HepG2 (cell line): ENCODE measurements at regions not wholly inside any gene's neighbourhood (a gene's known extent, or its start where the extent isn't known, plus 50 kb on each side); places are given as distances from the start of the nearest gene placed in this dataset.

Experiments used
- ATAC-seq: fragments of 200-7000 bp; cut with Tn5 transposase; 3 replicates; pipeline ENCODE4 v1.9.1; 2020; ENCODE audit warnings: mild to moderate bottlenecking, moderate library complexity
- BruUV-seq: library from RNA; stranded (reverse); fragments of 400-500 nt; replicated peaks from 2 replicates; lab custom pipeline; 2021; lab: Mats Ljungman, UMichigan
- CTCF ChIA-PET: fragments of 300-600 bp; formaldehyde crosslinking; extraction: SDS; loops from one replicate; lab custom pipeline; 2021; ENCODE audit warnings: low total read pairs, inconsistent platforms, low intra/inter-chr PET ratio; lab: Yijun Ruan, JAX
- POLR2A ChIA-PET: fragments of 350-600 bp; sonication (Branson Sonifier 250); formaldehyde crosslinking; loops from one replicate; lab custom pipeline; 2020; ENCODE audit warnings: antibody characterized with exemption, inconsistent platforms; lab: Yijun Ruan, JAX
- DNase-seq: peaks from one replicate; pipeline ENCODE4 v3.0.0-alpha.2; 2015; ENCODE audit warnings: low spot score
- FAIRE-seq: peaks from 3 replicates; lab custom pipeline; 2011; peaks lifted over from hg19 to GRCh38; lab: Jason Lieb, UNC
- H2AFZ ChIP-seq: one replicate; pipeline ENCODE4 v1.6.1; 2011; ENCODE audit warnings: low read length, inconsistent platforms
- H3K27ac ChIP-seq: fragments of 300-600 bp; 3 replicates; pipeline ENCODE4 v1.8.0; 2011; ENCODE audit warnings: mixed run types, mild to moderate bottlenecking, mixed read lengths, low read length, inconsistent platforms; ENCODE audit not compliant: insufficient read depth; ENCODE audit errors: extremely low read length
- H3K27me3 ChIP-seq, 2 experiments: fragments of 200-600 bp in 1 of 2; 2 replicates in 1 of 2; 3 replicates in 1 of 2; pipeline versions ENCODE4 v1.6.0 to v1.8.0; 2011; ENCODE audit warnings: low read length in 2 of 2, mild to moderate bottlenecking in 2 of 2, moderate library complexity in 2 of 2, inconsistent platforms in 1 of 2; ENCODE audit not compliant: insufficient read depth in 2 of 2, control insufficient read depth in 1 of 2
- H3K36me3 ChIP-seq, 2 experiments: fragments of 200-600 bp in 1 of 2; replicated peaks in 1 of 2; 2 replicates in 1 of 2; 3 replicates in 1 of 2; pipeline versions ENCODE4 v1.5.1 to v1.8.0; 2011; ENCODE audit warnings: low read length in 2 of 2, inconsistent platforms in 1 of 2; ENCODE audit not compliant: insufficient read depth in 2 of 2, control insufficient read depth in 1 of 2
- H3K4me1 ChIP-seq: 2 replicates; pipeline ENCODE4 v1.5.1; 2012; ENCODE audit warnings: low read length, inconsistent platforms; ENCODE audit not compliant: insufficient read depth
- H3K4me2 ChIP-seq: 2 replicates; pipeline ENCODE4 v1.6.0; 2011; ENCODE audit warnings: low read depth, low read length, inconsistent platforms
- H3K4me3 ChIP-seq, 3 experiments: fragments of 200-600 bp in 1 of 3; sonication (generic), shearing (Covaris generic) in 1 of 3; replicated peaks in 1 of 3; 2 replicates each; pipeline ENCODE4 v1.5.1; 2011 to 2016; ENCODE audit warnings: low read length in 3 of 3, inconsistent platforms in 2 of 3, low read depth in 2 of 3, mild to moderate bottlenecking in 2 of 3, control low read depth in 1 of 3, mixed read lengths in 1 of 3; ENCODE audit not compliant: insufficient read depth in 1 of 3
- H3K79me2 ChIP-seq: one replicate; pipeline ENCODE4 v1.6.1; 2011; ENCODE audit warnings: low read length, inconsistent platforms; ENCODE audit not compliant: insufficient read depth
- H3K9ac ChIP-seq: 2 replicates; pipeline ENCODE4 v1.6.0; 2011; ENCODE audit warnings: mild to moderate bottlenecking, low read depth, low read length, inconsistent platforms; ENCODE audit not compliant: insufficient read depth
- H3K9me3 ChIP-seq: 2 replicates; pipeline ENCODE4 v1.5.1; 2012; ENCODE audit warnings: mild to moderate bottlenecking, low read length
- H4K20me1 ChIP-seq: 2 replicates; pipeline ENCODE4 v1.6.0; 2011; ENCODE audit warnings: inconsistent platforms, mild to moderate bottlenecking, low read length, moderate library complexity; ENCODE audit not compliant: insufficient read depth
- ASH2L ChIP-seq: fragments of 300-600, 200-600 bp; sonication (generic); IDR thresholded peaks from 2 replicates; pipeline ENCODE4 v1.7.0; 2017; ENCODE audit warnings: low read depth, mild to moderate bottlenecking, moderate library complexity, mixed read lengths, low read length; ENCODE audit not compliant: insufficient read length
- CREM ChIP-seq, 2 experiments: sonication (generic) in 1 of 2; formaldehyde crosslinking in 1 of 2; IDR thresholded peaks; 2 replicates each; pipeline versions ENCODE4 v1.4.0 to v1.6.1; 2016 to 2020; ENCODE audit warnings: antibody characterized with exemption in 1 of 2, mild to moderate bottlenecking in 1 of 2, missing genetic modification reagents in 1 of 2
- RORA ChIP-seq: sonication (generic); formaldehyde crosslinking; IDR thresholded peaks from 2 replicates; pipeline ENCODE4 v1.5.0; 2020; ENCODE audit warnings: mild to moderate bottlenecking, missing genetic modification reagents, moderate library complexity
- SKIL ChIP-seq: sonication (generic); formaldehyde crosslinking; IDR thresholded peaks from 2 replicates; pipeline ENCODE4 v1.8.0; 2022; ENCODE audit warnings: missing genetic modification reagents, mild to moderate bottlenecking, moderate library complexity, borderline replicate concordance
- TARDBP ChIP-seq: sonication (generic); formaldehyde crosslinking; IDR thresholded peaks from 2 replicates; pipeline ENCODE4 v1.8.0; 2022; ENCODE audit warnings: mild to moderate bottlenecking, missing genetic modification reagents
- THAP7 ChIP-seq: sonication (generic); formaldehyde crosslinking; IDR thresholded peaks from 2 replicates; pipeline ENCODE4 v1.8.1; 2023; ENCODE audit warnings: mild to moderate bottlenecking, missing genetic modification reagents
- ZBTB33 ChIP-seq: sonication (generic); formaldehyde crosslinking; IDR thresholded peaks from 2 replicates; pipeline ENCODE4 v1.4.0; 2020; ENCODE audit warnings: missing genetic modification reagents
- ZBTB44 ChIP-seq: sonication (generic); formaldehyde crosslinking; IDR thresholded peaks from 2 replicates; pipeline ENCODE4 v1.4.0; 2020; ENCODE audit warnings: missing genetic modification reagents
- ZFP1 ChIP-seq: IDR thresholded peaks from 2 replicates; pipeline ENCODE4 v1.6.1; 2016
- ZNF713 ChIP-seq: sonication (generic); formaldehyde crosslinking; IDR thresholded peaks from 2 replicates; pipeline ENCODE4 v1.4.0; 2020; ENCODE audit warnings: mild to moderate bottlenecking, missing genetic modification reagents
- WGBS: methylation state at CpG from one replicate; pipeline ENCODE4 v1.1.6; 2017; ENCODE audit warnings: low lambda C conversion rate; 5-methylcytosine and 5-hydroxymethylcytosine counted together
- in situ Hi-C: cut with HindIII; loops from 2 replicates; pipeline ENCODE4 v1.10.0; 2017; ENCODE audit warnings: low pct_unique_long_range_greater_than_20kb; ENCODE audit not compliant: extremely low pct_ligation_motif_present
- intact Hi-C: fragments of 100-400 bp; cut with micrococcal nuclease; formaldehyde crosslinking; loops from one replicate; pipeline ENCODE4 v1.10.0; 2022; ENCODE audit not compliant: unreplicated experiment
- TF ChIP-seq, protein P1 (sequence below): sonication (generic); formaldehyde crosslinking; IDR thresholded peaks from 2 replicates; pipeline ENCODE4 v1.4.0; 2020; ENCODE audit warnings: missing genetic modification reagents

GRCh38 chr6:157741948-157742556, 81.0 kb upstream of the SNX9 start:
- in situ Hi-C loops (no loop called here), intact Hi-C loops (no loop called here)
- H3K27ac ChIP-seq: no peak overlapping the region
- CTCF ChIA-PET: no interaction called here
- H3K4me2 ChIP-seq: no peak overlapping the region
- no peaks in the 10 kb centered on the region for H3K9me3 ChIP-seq
- no peak overlapping the region for H3K4me3 ChIP-seq
- FAIRE-seq (no peak), ATAC-seq (peak; percentile 41; the same call in 1 of the 3 replicates), DNase-seq (no peak)
- H3K9ac ChIP-seq: no peak overlapping the region
- H3K27me3 ChIP-seq: peaks cover 0 to 10% of the 10 kb centered on the region in 2 experiments; a peak in 2 of 5 replicates
- BruUV-seq: no TSS peak
- no peaks in the 10 kb centered on the region for H3K4me1 ChIP-seq
- POLR2A ChIA-PET: interaction anchor here (1.0 kb wide), 1 partner anchor 14 kb away, joined by 6 read pairs; no protein-coding TSS in a partner anchor
- no peaks in the 10 kb centered on the region for H3K36me3 ChIP-seq
- H4K20me1 ChIP-seq: no peaks in the 10 kb centered on the region
- H2AFZ ChIP-seq: no peak overlapping the region
- 3% methylated on average over 5 of the region's 5 CpGs for WGBS
- no peaks in the 10 kb centered on the region for H3K79me2 ChIP-seq
- TF ChIP-seq SKIL (CRISPR knock-in tag) (no peak), ASH2L (no peak), TARDBP (CRISPR knock-in tag) (no peak), ZBTB44 (CRISPR knock-in tag) (no peak), THAP7 (CRISPR knock-in tag) (no peak), CREM (IDR thresholded peaks at IDR 0.05) (no peak), CREM (CRISPR knock-in tag; IDR thresholded peaks at IDR 0.05) (no peak), RORA (CRISPR knock-in tag) (no peak), ZBTB33 (CRISPR knock-in tag) (no peak), ZFP1 (CRISPR knock-in tag) (no peak), ZNF713 (CRISPR knock-in tag) (no peak)
- TF ChIP-seq, protein P1, sequence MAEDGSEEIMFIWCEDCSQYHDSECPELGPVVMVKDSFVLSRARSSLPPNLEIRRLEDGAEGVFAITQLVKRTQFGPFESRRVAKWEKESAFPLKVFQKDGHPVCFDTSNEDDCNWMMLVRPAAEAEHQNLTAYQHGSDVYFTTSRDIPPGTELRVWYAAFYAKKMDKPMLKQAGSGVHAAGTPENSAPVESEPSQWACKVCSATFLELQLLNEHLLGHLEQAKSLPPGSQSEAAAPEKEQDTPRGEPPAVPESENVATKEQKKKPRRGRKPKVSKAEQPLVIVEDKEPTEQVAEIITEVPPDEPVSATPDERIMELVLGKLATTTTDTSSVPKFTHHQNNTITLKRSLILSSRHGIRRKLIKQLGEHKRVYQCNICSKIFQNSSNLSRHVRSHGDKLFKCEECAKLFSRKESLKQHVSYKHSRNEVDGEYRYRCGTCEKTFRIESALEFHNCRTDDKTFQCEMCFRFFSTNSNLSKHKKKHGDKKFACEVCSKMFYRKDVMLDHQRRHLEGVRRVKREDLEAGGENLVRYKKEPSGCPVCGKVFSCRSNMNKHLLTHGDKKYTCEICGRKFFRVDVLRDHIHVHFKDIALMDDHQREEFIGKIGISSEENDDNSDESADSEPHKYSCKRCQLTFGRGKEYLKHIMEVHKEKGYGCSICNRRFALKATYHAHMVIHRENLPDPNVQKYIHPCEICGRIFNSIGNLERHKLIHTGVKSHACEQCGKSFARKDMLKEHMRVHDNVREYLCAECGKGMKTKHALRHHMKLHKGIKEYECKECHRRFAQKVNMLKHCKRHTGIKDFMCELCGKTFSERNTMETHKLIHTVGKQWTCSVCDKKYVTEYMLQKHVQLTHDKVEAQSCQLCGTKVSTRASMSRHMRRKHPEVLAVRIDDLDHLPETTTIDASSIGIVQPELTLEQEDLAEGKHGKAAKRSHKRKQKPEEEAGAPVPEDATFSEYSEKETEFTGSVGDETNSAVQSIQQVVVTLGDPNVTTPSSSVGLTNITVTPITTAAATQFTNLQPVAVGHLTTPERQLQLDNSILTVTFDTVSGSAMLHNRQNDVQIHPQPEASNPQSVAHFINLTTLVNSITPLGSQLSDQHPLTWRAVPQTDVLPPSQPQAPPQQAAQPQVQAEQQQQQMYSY: no peak
